Memory B cell (primary cell): ENCODE measurements at regions not wholly inside any gene's neighbourhood (a gene's known extent, or its start where the extent isn't known, plus 50 kb on each side); places are given as distances from the start of the nearest gene placed in this dataset.

Source experiments
- ATAC-seq: fragments of 150-1000 bp; cut with Tn5 transposase; 2 replicates; pipeline ENCODE4 v1.10.0; 2021; ENCODE audit warnings: low read depth, mild to moderate bottlenecking, moderate library complexity
- DNase-seq, 2 donors: peaks; one replicate each; pipeline ENCODE4 v3.0.0; 2022; ENCODE audit warnings: low spot score in 2 of 2
- H3K27ac Mint-ChIP-seq: one replicate; pipeline ENCODE4 v1.8.0; 2022; ENCODE audit warnings: mild to moderate bottlenecking, moderate library complexity, mixed read lengths
- H3K27me3 Mint-ChIP-seq: one replicate; pipeline ENCODE4 v1.8.0; 2022; ENCODE audit warnings: mixed read lengths
- H3K36me3 Mint-ChIP-seq: one replicate; pipeline ENCODE4 v1.8.0; 2022; ENCODE audit warnings: mild to moderate bottlenecking, mixed read lengths
- H3K4me1 Mint-ChIP-seq: one replicate; pipeline ENCODE4 v1.8.0; 2022; ENCODE audit warnings: mixed read lengths
- H3K4me3 Mint-ChIP-seq: one replicate; pipeline ENCODE4 v1.8.0; 2022; ENCODE audit warnings: mild to moderate bottlenecking, moderate library complexity, mixed read lengths
- H3K9me3 Mint-ChIP-seq: one replicate; pipeline ENCODE4 v1.8.0; 2022; ENCODE audit warnings: mixed read lengths

- Mint-ChIP-seq H3K27ac (no peak overlapping the region), H3K4me3 (no peak overlapping the region), H3K27me3 (peaks cover 9% of the 10 kb centered on the region)
Observed at GRCh38 chr5:10812218-10812617, 51.2 kb upstream of the DAP start.

More at GRCh38 chr5:10812218-10812617, 51.2 kb upstream of the DAP start:
- no peak for ATAC-seq
- peaks cover 10% of the 10 kb centered on the region for H3K36me3 Mint-ChIP-seq
- no peak for DNase-seq
- peaks cover 11% of the 10 kb centered on the region for H3K9me3 Mint-ChIP-seq
- H3K4me1 Mint-ChIP-seq: peaks cover 9% of the 10 kb centered on the region
